Transverse colon (tissue), 4 donors: ENCODE measurements at regions not wholly inside any gene's neighbourhood (a gene's known extent, or its start where the extent isn't known, plus 50 kb on each side); places are given as distances from the start of the nearest gene placed in this dataset.

Source experiments
- DNase-seq: peaks from one replicate; pipeline ENCODE4 v3.0.0-alpha.2; 2019
- H3K27ac ChIP-seq, 4 donors: fragments of 200-600 bp; sonication (generic); 2 replicates each; pipeline ENCODE4 v1.5.1; 2016 to 2018; ENCODE audit warnings: inconsistent platforms in 4 of 4
- H3K27me3 ChIP-seq: fragments of 200-600 bp; sonication (generic); 2 replicates; pipeline ENCODE4 v1.5.1; 2017; ENCODE audit warnings: inconsistent platforms
- H3K36me3 ChIP-seq, 4 donors: fragments of 200-600 bp; sonication (generic); 2 replicates each; pipeline ENCODE4 v1.5.1; 2017 to 2019; ENCODE audit warnings: inconsistent platforms in 4 of 4
- H3K4me1 ChIP-seq, 4 donors: fragments of 200-600 bp; sonication (generic); 2 replicates each; pipeline ENCODE4 v1.5.1; 2017 to 2020; ENCODE audit warnings: inconsistent platforms in 4 of 4
- H3K4me3 ChIP-seq, 4 donors: fragments of 200-600 bp; sonication (generic); 1 replicate in 1 of 4; 2 replicates in 3 of 4; pipeline versions ENCODE4 v1.5.1 to v1.6.1; 2017 to 2019; ENCODE audit warnings: inconsistent platforms in 4 of 4
- H3K9me3 ChIP-seq, 2 donors: fragments of 200-600 bp; sonication (generic); 2 replicates each; pipeline ENCODE4 v1.5.1; 2017 to 2019; ENCODE audit warnings: inconsistent platforms in 2 of 2
- CTCF ChIP-seq, 5 experiments: fragments of 200-600 bp in 3 of 5; fragments of 450-650 bp in 2 of 5; sonication (generic) in 3 of 5; IDR thresholded peaks; 1 replicate in 2 of 5; 2 replicates in 3 of 5; pipeline ENCODE4 v1.5.1; 2016 to 2017; ENCODE audit warnings: antibody characterized with exemption in 5 of 5, inconsistent platforms in 3 of 5, mild to moderate bottlenecking in 2 of 5, moderate library complexity in 1 of 5
- EP300 ChIP-seq: sonication (generic); formaldehyde crosslinking; IDR thresholded peaks from one replicate; pipeline ENCODE4 v1.6.1; 2017; ENCODE audit warnings: antibody characterized with exemption, low read depth
- POLR2A ChIP-seq: fragments of 450-650 bp; IDR thresholded peaks from one replicate; pipeline ENCODE4 v1.6.1; 2016; ENCODE audit warnings: antibody characterized with exemption, mild to moderate bottlenecking, moderate library complexity
- POLR2AphosphoS5 ChIP-seq, 3 donors: sonication (generic); formaldehyde crosslinking; IDR thresholded peaks; one replicate each; pipeline ENCODE4 v1.6.1; 2016; ENCODE audit warnings: antibody characterized with exemption in 3 of 3
- WGBS, 2 donors: methylation state at CpG; one replicate each; pipeline ENCODE4 v1.1.5; 2018; ENCODE audit warnings: low coverage in 1 of 2; 5-methylcytosine and 5-hydroxymethylcytosine counted together
- in situ Hi-C, 4 donors: fragments of 200-750 bp; cut with MboI; loops; one replicate each; pipeline versions ENCODE4 v1.15.0 to v1.15.1; 2017; ENCODE audit warnings: low sequenced_read_pairs in 3 of 4, low pct_ligation_motif_present in 1 of 4, low pct_unique_long_range_greater_than_20kb in 1 of 4
- intact Hi-C: fragments of 100-400 bp; cut with DNase I; formaldehyde crosslinking; loops from one replicate; pipeline ENCODE4 v1.15.1; 2023; ENCODE audit warnings: low total_unique reads

- in situ Hi-C loops (no loop called here), intact Hi-C loops (no loop called here)
- no peak for DNase-seq
Observed at GRCh38 chr11:119518746-119519730, 96.1 kb upstream of the THY1 start.

GRCh38 chr11:119515771-119516400 lies 92.9 kb upstream of the THY1 start:
- no peaks in the 10 kb centered on the region for H3K9me3 ChIP-seq
- no peaks in the 10 kb centered on the region for H3K36me3 ChIP-seq
- 77 to 83% methylated on average over 4 to 12 of the region's 12 CpGs for WGBS, 2 donors
- no peak overlapping the region for H3K4me3 ChIP-seq
- no peak for TF ChIP-seq POLR2AphosphoS5 (IDR thresholded peaks at IDR 0.05)
- no peak for TF ChIP-seq CTCF (IDR thresholded peaks at IDR 0.05)
- no peak for TF ChIP-seq EP300
- TF ChIP-seq POLR2A, result no peak
- H3K27me3 ChIP-seq, result peaks cover 16% of the 10 kb centered on the region
- no peaks in the 10 kb centered on the region for H3K4me1 ChIP-seq
- DNase-seq, result no peak
- in situ Hi-C loops, result no loop called here
- intact Hi-C loops, result no loop called here
- no peak overlapping the region for H3K27ac ChIP-seq

More at GRCh38 chr11:119518746-119519730, 96.1 kb upstream of the THY1 start:
- no peaks in the 10 kb centered on the region for H3K9me3 ChIP-seq
- 52 to 60% methylated on average over 4 to 12 of the region's 12 CpGs for WGBS, 2 donors
- TF ChIP-seq POLR2A (no peak), CTCF (IDR thresholded peaks at IDR 0.05) (no peak), EP300 (no peak), POLR2AphosphoS5 (IDR thresholded peaks at IDR 0.05) (no peak)
- no peaks in the 10 kb centered on the region for H3K36me3 ChIP-seq
- no peak overlapping the region for H3K4me3 ChIP-seq
- no peaks in the 10 kb centered on the region for H3K4me1 ChIP-seq
- H3K27ac ChIP-seq, result no peak overlapping the region
- H3K27me3 ChIP-seq, result peaks cover under 1% of the 10 kb centered on the region

- no peak for TF ChIP-seq POLR2AphosphoS5 (IDR thresholded peaks at IDR 0.05)
- TF ChIP-seq CTCF (IDR thresholded peaks at IDR 0.05), result no peak
- TF ChIP-seq EP300, result no peak
- no peak for TF ChIP-seq POLR2A
- H3K27me3 ChIP-seq, result peaks cover 16% of the 10 kb centered on the region
- in situ Hi-C loops (no loop called here), intact Hi-C loops (no loop called here)
- WGBS, 2 donors, result 83% methylated on average over 5 of the region's 5 CpGs; no CpG with 5 or more reads in 1 of the 2 donors
- no peaks in the 10 kb centered on the region for H3K4me1 ChIP-seq
- no peaks in the 10 kb centered on the region for H3K9me3 ChIP-seq
- no peak overlapping the region for H3K4me3 ChIP-seq
- no peak overlapping the region for H3K27ac ChIP-seq
- H3K36me3 ChIP-seq, result no peaks in the 10 kb centered on the region
- no peak for DNase-seq
Observed at GRCh38 chr11:119513806-119514170, 90.8 kb upstream of the THY1 start.

GRCh38 chr11:119513131-119513805 lies 90.3 kb upstream of the THY1 start:
- Histone ChIP-seq H3K9me3 (no peaks in the 10 kb centered on the region), H3K27me3 (peaks cover 16% of the 10 kb centered on the region), H3K36me3 (no peaks in the 10 kb centered on the region), H3K27ac (no peak overlapping the region), H3K4me3 (no peak overlapping the region), H3K4me1 (no peaks in the 10 kb centered on the region)
- WGBS, 2 donors, result 61% methylated on average over 12 of the region's 12 CpGs; no CpG with 5 or more reads in 1 of the 2 donors
- intact Hi-C loops (no loop called here), in situ Hi-C loops (no loop called here)
- no peak for DNase-seq
- TF ChIP-seq CTCF (IDR thresholded peaks at IDR 0.05) (no peak), POLR2AphosphoS5 (IDR thresholded peaks at IDR 0.05) (no peak), EP300 (no peak), POLR2A (no peak)
